ENCODE measurements at regions not wholly inside any gene's neighbourhood (a gene's known extent, or its start where the extent isn't known, plus 50 kb on each side); places are given as distances from the start of the nearest gene placed in this dataset.
"Not testable (repeated sequence)": the region's sequence is repeated elsewhere in the genome, so short reads cannot be mapped to it uniquely, and the experiment has no call there.

- not testable (repeated sequence) for DNase-seq
Observed at GRCh38 chr11:14573539-14574057, 53.4 kb upstream of the PSMA1 start.

- DNase-seq = no peak
Observed at GRCh38 chr11:14577292-14577691, 57.1 kb upstream of the PSMA1 start.

- no peak for DNase-seq
Observed at GRCh38 chr11:14577835-14578529, 57.8 kb upstream of the PSMA1 start.

- peak; percentile 27 for DNase-seq
Observed at GRCh38 chr11:14578541-14578956, 58.4 kb upstream of the PSMA1 start.

GRCh38 chr11:14579646-14580045, 59.5 kb upstream of the PSMA1 start:
- DNase-seq = no peak

- no peak for DNase-seq
Observed at GRCh38 chr11:14582793-14583192, 60.8 kb upstream of the PDE3B start.

- DNase-seq = no peak
Observed at GRCh38 chr11:14583252-14584034, 60.2 kb upstream of the PDE3B start.

GRCh38 chr11:14584035-14584363, 59.6 kb upstream of the PDE3B start:
- DNase-seq = no peak

- DNase-seq = no peak
Observed at GRCh38 chr11:14584595-14584994, 59.0 kb upstream of the PDE3B start.

- DNase-seq = no peak
Observed at GRCh38 chr11:14585438-14585837, 58.2 kb upstream of the PDE3B start.

- no peak for DNase-seq
Observed at GRCh38 chr11:14587258-14587657, 56.3 kb upstream of the PDE3B start.

- no peak for DNase-seq
Observed at GRCh38 chr11:14588681-14589080, 54.9 kb upstream of the PDE3B start.

GRCh38 chr11:14589421-14589820, 54.2 kb upstream of the PDE3B start:
- DNase-seq = no peak

GRCh38 chr11:14591046-14591445, 52.6 kb upstream of the PDE3B start:
- not testable (repeated sequence) for DNase-seq

- DNase-seq = no peak
Observed at GRCh38 chr11:14593671-14594070, 49.9 kb upstream of the PDE3B start.

All from NCI-H510A (cell line).